GM19043 (cell line): ENCODE measurements at regions not wholly inside any gene's neighbourhood (a gene's known extent, or its start where the extent isn't known, plus 50 kb on each side); places are given as distances from the start of the nearest gene placed in this dataset.

Experiments
- ATAC-seq: cut with Tn5 transposase; IDR thresholded peaks from one replicate; pipeline ENCODE4 v1.9.1; 2021; ENCODE audit warnings: low read depth; ENCODE audit not compliant: unreplicated experiment

- no peak for ATAC-seq
Observed at GRCh38 chr16:86765389-86766026, 187.2 kb downstream of the FOXL1 start.

GRCh38 chr16:86766700-86767099 is 188.4 kb downstream of the FOXL1 start:
- ATAC-seq = no peak

GRCh38 chr16:86768228-86768791 is 190.0 kb downstream of the FOXL1 start:
- no peak for ATAC-seq

- no peak for ATAC-seq
Observed at GRCh38 chr16:86768999-86769398, 190.7 kb downstream of the FOXL1 start.

- ATAC-seq = no peak
Observed at GRCh38 chr16:86771506-86772460, 193.4 kb downstream of the FOXL1 start.

GRCh38 chr16:86772671-86773353 is 194.5 kb downstream of the FOXL1 start:
- ATAC-seq = no peak

- no peak for ATAC-seq
Observed at GRCh38 chr16:86773354-86773715, 195.0 kb downstream of the FOXL1 start.

GRCh38 chr16:86774931-86775330 is 196.6 kb downstream of the FOXL1 start:
- no peak for ATAC-seq

- ATAC-seq = no peak
Observed at GRCh38 chr16:86775511-86775921, 197.2 kb downstream of the FOXL1 start.

GRCh38 chr16:86777381-86777946 is 199.1 kb downstream of the FOXL1 start:
- ATAC-seq = no peak

GRCh38 chr16:86778108-86778745 is 199.9 kb downstream of the FOXL1 start:
- no peak for ATAC-seq

- ATAC-seq = no peak
Observed at GRCh38 chr16:86778978-86779377, 200.6 kb downstream of the FOXL1 start.

- no peak for ATAC-seq
Observed at GRCh38 chr16:86781046-86781445, 202.7 kb downstream of the FOXL1 start.

GRCh38 chr16:86783636-86784626 is 205.6 kb downstream of the FOXL1 start:
- ATAC-seq = no peak

- ATAC-seq = no peak
Observed at GRCh38 chr16:86786338-86786737, 208.0 kb downstream of the FOXL1 start.

GRCh38 chr16:86786994-86787393 is 208.6 kb downstream of the FOXL1 start:
- no peak for ATAC-seq

- ATAC-seq = no peak
Observed at GRCh38 chr16:86787538-86787937, 209.2 kb downstream of the FOXL1 start.

- ATAC-seq = no peak
Observed at GRCh38 chr16:86789621-86790051, 211.3 kb downstream of the FOXL1 start.
